WTC11 (cell line): ENCODE measurements at regions not wholly inside any gene's neighbourhood (a gene's known extent, or its start where the extent isn't known, plus 50 kb on each side); places are given as distances from the start of the nearest gene placed in this dataset.

ENCODE experiments used
- ATAC-seq: fragments of 200-7000 bp; cut with Tn5 transposase; 2 replicates; pipeline ENCODE4 v1.10.0; 2021; ENCODE audit warnings: mild to moderate bottlenecking, moderate library complexity
- CTCF ChIA-PET: fragments of 300-600 bp; sonication (Branson Sonifier 250); formaldehyde crosslinking; loops from one replicate; lab custom pipeline; 2021; ENCODE audit warnings: antibody characterized with exemption; lab: Charles Lee
- POLR2A ChIA-PET: fragments of 350-600 bp; sonication (Branson Sonifier 250); formaldehyde crosslinking; loops from one replicate; lab custom pipeline; 2021; ENCODE audit warnings: antibody characterized with exemption; lab: Charles Lee
- DNase-seq: peaks from one replicate; pipeline ENCODE4 v3.0.0; 2021; ENCODE audit warnings: low spot score
- H3K27ac Mint-ChIP-seq: 2 replicates; pipeline ENCODE4 v1.8.0; 2021; ENCODE audit warnings: mixed read lengths
- H3K27me3 Mint-ChIP-seq: 2 replicates; pipeline ENCODE4 v1.8.0; 2021; ENCODE audit warnings: low read depth, mild to moderate bottlenecking, moderate library complexity, mixed read lengths
- H3K36me3 Mint-ChIP-seq: 2 replicates; pipeline ENCODE4 v1.8.0; 2021; ENCODE audit warnings: mixed read lengths
- H3K4me1 Mint-ChIP-seq: 2 replicates; pipeline ENCODE4 v1.8.0; 2022; ENCODE audit warnings: mixed read lengths
- H3K4me3 Mint-ChIP-seq: 2 replicates; pipeline ENCODE4 v1.8.0; 2021; ENCODE audit warnings: mild to moderate bottlenecking, moderate library complexity, mixed read lengths
- H3K9me3 Mint-ChIP-seq: 2 replicates; pipeline ENCODE4 v1.8.0; 2021; ENCODE audit warnings: mixed read lengths
- CBFB ChIP-seq: sonication (generic); formaldehyde crosslinking; IDR thresholded peaks from 2 replicates; pipeline ENCODE4 v1.8.1; 2022; ENCODE audit warnings: mild to moderate bottlenecking, low read depth, missing genetic modification reagents
- ETV6 ChIP-seq: sonication (generic); formaldehyde crosslinking; IDR thresholded peaks from 2 replicates; pipeline ENCODE4 v1.8.1; 2022; ENCODE audit warnings: mild to moderate bottlenecking, missing genetic modification reagents
- FOXP1 ChIP-seq: sonication (generic); formaldehyde crosslinking; IDR thresholded peaks from 2 replicates; pipeline ENCODE4 v1.8.0; 2022; ENCODE audit warnings: missing genetic modification reagents, mild to moderate bottlenecking, moderate library complexity, borderline replicate concordance
- GABPB1 ChIP-seq: sonication (generic); formaldehyde crosslinking; IDR thresholded peaks from 2 replicates; pipeline ENCODE4 v1.8.1; 2023; ENCODE audit warnings: mild to moderate bottlenecking, missing genetic modification reagents
- GTF2I ChIP-seq: fragments of 250-450 bp; sonication (Bioruptor Pico); conservative IDR thresholded peaks from 2 replicates; pipeline ENCODE4 v1.4.0; 2021; ENCODE audit warnings: mild to moderate bottlenecking
- JAZF1 ChIP-seq: fragments of 250-450 bp; sonication (Bioruptor Pico); IDR thresholded peaks from 2 replicates; pipeline ENCODE4 v1.9.0; 2021; ENCODE audit warnings: moderate library complexity, mild to moderate bottlenecking, inconsistent platforms
- KAT7 ChIP-seq: sonication (generic); formaldehyde crosslinking; IDR thresholded peaks from 2 replicates; pipeline ENCODE4 v1.8.1; 2023; ENCODE audit warnings: missing genetic modification reagents, mild to moderate bottlenecking, borderline replicate concordance
- NFE2L1 ChIP-seq: sonication (generic); formaldehyde crosslinking; IDR thresholded peaks from 2 replicates; pipeline ENCODE4 v1.8.1; 2023; ENCODE audit warnings: missing genetic modification reagents
- SOX15 ChIP-seq: fragments of 250-450 bp; sonication (Bioruptor Pico); IDR thresholded peaks from 2 replicates; pipeline ENCODE4 v1.9.0; 2021; ENCODE audit warnings: mild to moderate bottlenecking
- TEAD4 ChIP-seq: sonication (generic); formaldehyde crosslinking; IDR thresholded peaks from 2 replicates; pipeline ENCODE4 v1.8.0; 2022; ENCODE audit warnings: mild to moderate bottlenecking, missing genetic modification reagents
- ZBTB21 ChIP-seq: sonication (generic); formaldehyde crosslinking; IDR thresholded peaks from 2 replicates; pipeline ENCODE4 v1.8.1; 2023; ENCODE audit warnings: mild to moderate bottlenecking, missing genetic modification reagents, borderline replicate concordance
- ZNF138 ChIP-seq: sonication (generic); formaldehyde crosslinking; conservative IDR thresholded peaks from 2 replicates; pipeline ENCODE4 v1.8.1; 2022; ENCODE audit warnings: mild to moderate bottlenecking, moderate library complexity, missing genetic modification reagents
- TF ChIP-seq, protein P1 (sequence below): sonication (generic); formaldehyde crosslinking; IDR thresholded peaks from 2 replicates; pipeline ENCODE4 v1.8.1; 2022; ENCODE audit warnings: mild to moderate bottlenecking, moderate library complexity, missing genetic modification reagents
- TF ChIP-seq, protein P2 (sequence below): fragments of 250-450 bp; sonication (Bioruptor Pico); IDR thresholded peaks from 2 replicates; pipeline ENCODE4 v1.9.0; 2021; ENCODE audit warnings: moderate library complexity, mild to moderate bottlenecking, inconsistent platforms, borderline replicate concordance
- TF ChIP-seq, protein P3 (sequence below): sonication (generic); formaldehyde crosslinking; IDR thresholded peaks from 2 replicates; pipeline ENCODE4 v1.8.0; 2022; ENCODE audit warnings: mild to moderate bottlenecking, missing genetic modification reagents
- TF ChIP-seq, protein P4 (sequence below): fragments of 200-600 bp; IDR thresholded peaks from 2 replicates; pipeline ENCODE4 v1.8.0; 2022; ENCODE audit warnings: antibody characterized with exemption
- TF ChIP-seq, protein P5 (sequence below): fragments of 250-450 bp; sonication (Bioruptor Pico); IDR thresholded peaks from 2 replicates; pipeline ENCODE4 v2.1.2; 2022; ENCODE audit warnings: mild to moderate bottlenecking, moderate library complexity
- TF ChIP-seq, protein P6 (sequence below): fragments of 250-450 bp; sonication (Bioruptor Pico); IDR thresholded peaks from 2 replicates; pipeline ENCODE4 v1.8.0; 2021; ENCODE audit warnings: mild to moderate bottlenecking
- TF ChIP-seq, protein P7 (sequence below): fragments of 250-450 bp; sonication (Bioruptor Pico); IDR thresholded peaks from 2 replicates; pipeline ENCODE4 v1.9.0; 2021; ENCODE audit warnings: mild to moderate bottlenecking

DNA sequence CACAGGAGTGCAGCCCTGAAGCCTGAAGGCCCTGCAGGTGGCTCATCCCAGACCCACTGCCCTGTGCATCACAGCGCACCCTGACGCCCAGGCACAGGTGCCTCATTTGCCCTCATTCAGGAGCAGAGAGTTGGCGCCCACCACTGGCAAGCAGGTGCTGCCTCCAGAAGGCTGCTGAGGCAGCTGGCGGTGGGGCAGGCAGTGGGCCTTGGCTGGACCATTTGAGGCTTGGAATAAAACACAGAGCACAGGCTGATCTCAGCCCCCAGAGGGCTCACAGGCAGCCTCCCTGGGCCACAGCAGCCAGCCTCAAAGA is 1151.9 kb downstream of the BRD1 start:
- Mint-ChIP-seq H3K9me3 (peaks cover 18% of the 10 kb centered on the region), H3K27ac (no peak overlapping the region)
- ATAC-seq = no peak

More for the DNA sequence above, 1151.9 kb downstream of the BRD1 start:
- 0 out of 2 replicates have a peak, but pooled peaks cover 4% of the 10 kb centered on the region for H3K4me1 Mint-ChIP-seq
- TF ChIP-seq, protein P1, sequence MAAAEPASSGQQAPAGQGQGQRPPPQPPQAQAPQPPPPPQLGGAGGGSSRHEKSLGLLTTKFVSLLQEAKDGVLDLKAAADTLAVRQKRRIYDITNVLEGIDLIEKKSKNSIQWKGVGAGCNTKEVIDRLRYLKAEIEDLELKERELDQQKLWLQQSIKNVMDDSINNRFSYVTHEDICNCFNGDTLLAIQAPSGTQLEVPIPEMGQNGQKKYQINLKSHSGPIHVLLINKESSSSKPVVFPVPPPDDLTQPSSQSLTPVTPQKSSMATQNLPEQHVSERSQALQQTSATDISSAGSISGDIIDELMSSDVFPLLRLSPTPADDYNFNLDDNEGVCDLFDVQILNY = no peak
- TF ChIP-seq GABPB1 (CRISPR knock-in tag) (no peak), CBFB (CRISPR knock-in tag) (no peak), FOXP1 (CRISPR knock-in tag) (no peak), ZBTB21 (CRISPR knock-in tag) (no peak), ETV6 (no peak), GTF2I (CRISPR knock-in tag) (no peak), TEAD4 (no peak), ZNF138 (CRISPR knock-in tag) (no peak), NFE2L1 (CRISPR knock-in tag) (no peak), SOX15 (no peak), KAT7 (CRISPR knock-in tag) (no peak), JAZF1 (CRISPR knock-in tag) (no peak)
- TF ChIP-seq, protein P2, sequence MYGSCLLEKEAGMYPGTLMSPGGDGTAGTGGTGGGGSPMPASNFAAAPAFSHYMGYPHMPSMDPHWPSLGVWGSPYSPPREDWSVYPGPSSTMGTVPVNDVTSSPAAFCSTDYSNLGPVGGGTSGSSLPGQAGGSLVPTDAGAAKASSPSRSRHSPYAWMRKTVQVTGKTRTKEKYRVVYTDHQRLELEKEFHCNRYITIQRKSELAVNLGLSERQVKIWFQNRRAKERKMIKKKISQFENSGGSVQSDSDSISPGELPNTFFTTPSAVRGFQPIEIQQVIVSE = no peak
- TF ChIP-seq, protein P3, sequence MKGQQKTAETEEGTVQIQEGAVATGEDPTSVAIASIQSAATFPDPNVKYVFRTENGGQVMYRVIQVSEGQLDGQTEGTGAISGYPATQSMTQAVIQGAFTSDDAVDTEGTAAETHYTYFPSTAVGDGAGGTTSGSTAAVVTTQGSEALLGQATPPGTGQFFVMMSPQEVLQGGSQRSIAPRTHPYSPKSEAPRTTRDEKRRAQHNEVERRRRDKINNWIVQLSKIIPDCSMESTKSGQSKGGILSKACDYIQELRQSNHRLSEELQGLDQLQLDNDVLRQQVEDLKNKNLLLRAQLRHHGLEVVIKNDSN (CRISPR knock-in tag) = no peak
- TF ChIP-seq, protein P4, sequence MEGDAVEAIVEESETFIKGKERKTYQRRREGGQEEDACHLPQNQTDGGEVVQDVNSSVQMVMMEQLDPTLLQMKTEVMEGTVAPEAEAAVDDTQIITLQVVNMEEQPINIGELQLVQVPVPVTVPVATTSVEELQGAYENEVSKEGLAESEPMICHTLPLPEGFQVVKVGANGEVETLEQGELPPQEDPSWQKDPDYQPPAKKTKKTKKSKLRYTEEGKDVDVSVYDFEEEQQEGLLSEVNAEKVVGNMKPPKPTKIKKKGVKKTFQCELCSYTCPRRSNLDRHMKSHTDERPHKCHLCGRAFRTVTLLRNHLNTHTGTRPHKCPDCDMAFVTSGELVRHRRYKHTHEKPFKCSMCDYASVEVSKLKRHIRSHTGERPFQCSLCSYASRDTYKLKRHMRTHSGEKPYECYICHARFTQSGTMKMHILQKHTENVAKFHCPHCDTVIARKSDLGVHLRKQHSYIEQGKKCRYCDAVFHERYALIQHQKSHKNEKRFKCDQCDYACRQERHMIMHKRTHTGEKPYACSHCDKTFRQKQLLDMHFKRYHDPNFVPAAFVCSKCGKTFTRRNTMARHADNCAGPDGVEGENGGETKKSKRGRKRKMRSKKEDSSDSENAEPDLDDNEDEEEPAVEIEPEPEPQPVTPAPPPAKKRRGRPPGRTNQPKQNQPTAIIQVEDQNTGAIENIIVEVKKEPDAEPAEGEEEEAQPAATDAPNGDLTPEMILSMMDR = no peak
- TF ChIP-seq, protein P5, sequence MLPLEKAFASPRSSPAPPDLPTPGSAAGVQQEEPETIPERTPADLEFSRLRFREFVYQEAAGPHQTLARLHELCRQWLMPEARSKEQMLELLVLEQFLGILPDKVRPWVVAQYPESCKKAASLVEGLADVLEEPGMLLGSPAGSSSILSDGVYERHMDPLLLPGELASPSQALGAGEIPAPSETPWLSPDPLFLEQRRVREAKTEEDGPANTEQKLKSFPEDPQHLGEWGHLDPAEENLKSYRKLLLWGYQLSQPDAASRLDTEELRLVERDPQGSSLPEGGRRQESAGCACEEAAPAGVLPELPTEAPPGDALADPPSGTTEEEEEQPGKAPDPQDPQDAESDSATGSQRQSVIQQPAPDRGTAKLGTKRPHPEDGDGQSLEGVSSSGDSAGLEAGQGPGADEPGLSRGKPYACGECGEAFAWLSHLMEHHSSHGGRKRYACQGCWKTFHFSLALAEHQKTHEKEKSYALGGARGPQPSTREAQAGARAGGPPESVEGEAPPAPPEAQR (CRISPR knock-in tag) = no peak
- TF ChIP-seq, protein P6, sequence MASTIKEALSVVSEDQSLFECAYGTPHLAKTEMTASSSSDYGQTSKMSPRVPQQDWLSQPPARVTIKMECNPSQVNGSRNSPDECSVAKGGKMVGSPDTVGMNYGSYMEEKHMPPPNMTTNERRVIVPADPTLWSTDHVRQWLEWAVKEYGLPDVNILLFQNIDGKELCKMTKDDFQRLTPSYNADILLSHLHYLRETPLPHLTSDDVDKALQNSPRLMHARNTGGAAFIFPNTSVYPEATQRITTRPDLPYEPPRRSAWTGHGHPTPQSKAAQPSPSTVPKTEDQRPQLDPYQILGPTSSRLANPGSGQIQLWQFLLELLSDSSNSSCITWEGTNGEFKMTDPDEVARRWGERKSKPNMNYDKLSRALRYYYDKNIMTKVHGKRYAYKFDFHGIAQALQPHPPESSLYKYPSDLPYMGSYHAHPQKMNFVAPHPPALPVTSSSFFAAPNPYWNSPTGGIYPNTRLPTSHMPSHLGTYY (CRISPR knock-in tag) = no peak
- TF ChIP-seq, protein P7, sequence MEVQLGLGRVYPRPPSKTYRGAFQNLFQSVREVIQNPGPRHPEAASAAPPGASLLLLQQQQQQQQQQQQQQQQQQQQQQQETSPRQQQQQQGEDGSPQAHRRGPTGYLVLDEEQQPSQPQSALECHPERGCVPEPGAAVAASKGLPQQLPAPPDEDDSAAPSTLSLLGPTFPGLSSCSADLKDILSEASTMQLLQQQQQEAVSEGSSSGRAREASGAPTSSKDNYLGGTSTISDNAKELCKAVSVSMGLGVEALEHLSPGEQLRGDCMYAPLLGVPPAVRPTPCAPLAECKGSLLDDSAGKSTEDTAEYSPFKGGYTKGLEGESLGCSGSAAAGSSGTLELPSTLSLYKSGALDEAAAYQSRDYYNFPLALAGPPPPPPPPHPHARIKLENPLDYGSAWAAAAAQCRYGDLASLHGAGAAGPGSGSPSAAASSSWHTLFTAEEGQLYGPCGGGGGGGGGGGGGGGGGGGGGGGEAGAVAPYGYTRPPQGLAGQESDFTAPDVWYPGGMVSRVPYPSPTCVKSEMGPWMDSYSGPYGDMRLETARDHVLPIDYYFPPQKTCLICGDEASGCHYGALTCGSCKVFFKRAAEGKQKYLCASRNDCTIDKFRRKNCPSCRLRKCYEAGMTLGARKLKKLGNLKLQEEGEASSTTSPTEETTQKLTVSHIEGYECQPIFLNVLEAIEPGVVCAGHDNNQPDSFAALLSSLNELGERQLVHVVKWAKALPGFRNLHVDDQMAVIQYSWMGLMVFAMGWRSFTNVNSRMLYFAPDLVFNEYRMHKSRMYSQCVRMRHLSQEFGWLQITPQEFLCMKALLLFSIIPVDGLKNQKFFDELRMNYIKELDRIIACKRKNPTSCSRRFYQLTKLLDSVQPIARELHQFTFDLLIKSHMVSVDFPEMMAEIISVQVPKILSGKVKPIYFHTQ (CRISPR knock-in tag) = no peak
- TF ChIP-seq, all 79 proteins: peak for 0
- H3K27me3 Mint-ChIP-seq = no peaks in the 10 kb centered on the region; the same call in 1 of the 2 replicates
- no peak overlapping the region for H3K4me3 Mint-ChIP-seq
- POLR2A ChIA-PET = no interaction called here
- no peak for DNase-seq
- H3K36me3 Mint-ChIP-seq = peaks cover 20% of the 10 kb centered on the region
- CTCF ChIA-PET = no interaction called here
